HL-60 (cell line): ENCODE measurements at regions not wholly inside any gene's neighbourhood (a gene's known extent, or its start where the extent isn't known, plus 50 kb on each side); places are given as distances from the start of the nearest gene placed in this dataset.

Experiments
- DNase-seq, 2 experiments: peaks; one replicate each; pipeline ENCODE4 v3.0.0-alpha.2; 2010 to 2020; ENCODE audit warnings: low read depth in 1 of 2, low spot score in 1 of 2
- H3K27ac ChIP-seq: fragments of 250-450 bp; sonication (Bioruptor Pico); replicated peaks from 2 replicates; pipeline ENCODE4 v1.5.1; 2020; ENCODE audit warnings: mild to moderate bottlenecking, moderate library complexity
- H3K27me3 ChIP-seq: fragments of 250-450 bp; sonication (Bioruptor Pico); 2 replicates; pipeline ENCODE4 v1.5.1; 2021; ENCODE audit warnings: mild to moderate bottlenecking, moderate library complexity; ENCODE audit not compliant: insufficient read depth, poor library complexity, severe bottlenecking
- H3K4me3 ChIP-seq: replicated peaks from 2 replicates; pipeline ENCODE4 v1.5.1; 2011; ENCODE audit warnings: mild to moderate bottlenecking, control low read depth, low read length; ENCODE audit not compliant: insufficient read depth
- GABPA ChIP-seq: IDR thresholded peaks from 2 replicates; pipeline ENCODE4 v1.6.1; 2012; ENCODE audit warnings: low read depth
- POLR2AphosphoS5 ChIP-seq: IDR thresholded peaks from 2 replicates; pipeline ENCODE4 v1.6.1; 2012; ENCODE audit warnings: low read depth
- SPI1 ChIP-seq: IDR thresholded peaks from 2 replicates; pipeline ENCODE4 v1.6.1; 2012; ENCODE audit warnings: low read depth, mild to moderate bottlenecking, borderline replicate concordance
- TF ChIP-seq, protein P1 (sequence below): IDR thresholded peaks from 2 replicates; pipeline ENCODE4 v1.6.1; 2012; ENCODE audit warnings: low read depth; ENCODE audit not compliant: insufficient replicate concordance
- TF ChIP-seq, protein P2 (sequence below): IDR thresholded peaks from one replicate; pipeline ENCODE4 v1.5.1; 2011; ENCODE audit warnings: low read length, control low read depth, inconsistent platforms; ENCODE audit not compliant: insufficient read depth

DNA sequence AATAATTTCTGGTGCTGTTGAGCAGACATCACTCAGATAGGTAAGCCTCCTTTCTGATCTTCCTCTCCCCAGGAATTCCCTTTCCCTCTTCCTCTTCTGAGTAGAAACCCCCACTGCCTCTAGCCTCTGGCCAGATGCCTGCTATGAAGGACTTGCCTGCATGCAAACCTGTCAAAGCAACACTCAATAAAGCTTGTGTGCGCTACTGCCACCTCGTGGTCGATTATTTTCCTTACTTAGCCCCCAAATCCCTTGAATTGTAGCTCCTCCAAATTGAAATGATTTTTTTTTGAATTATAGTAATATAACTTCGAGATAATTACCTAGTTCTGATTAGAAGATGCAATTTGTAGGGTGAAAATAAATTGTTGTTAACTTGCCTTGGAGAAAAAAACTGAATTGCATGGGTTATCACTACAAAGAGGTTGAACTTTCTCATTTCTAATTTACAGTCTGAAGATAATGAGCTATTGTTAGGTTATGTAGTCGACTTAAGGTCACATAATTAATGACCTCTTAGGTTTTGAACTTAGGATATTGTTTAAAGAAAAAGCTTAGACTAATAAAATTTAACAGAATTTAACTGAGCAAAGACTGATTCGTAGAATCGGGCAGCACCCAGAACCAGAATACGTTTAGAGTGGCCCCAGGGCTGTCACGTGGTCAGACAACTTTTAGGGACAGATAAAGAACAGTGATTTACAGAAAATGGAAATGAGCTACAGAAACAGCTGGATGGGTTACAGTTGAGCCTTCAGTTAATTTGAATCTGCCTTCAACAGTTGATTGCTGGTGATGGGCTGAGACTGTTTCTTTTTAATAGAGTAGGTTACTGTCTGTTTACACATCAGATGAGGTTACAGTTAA lies 269.3 kb downstream of the ARPP21 start:
- H3K27me3 ChIP-seq, result no peaks in the 10 kb centered on the region
- TF ChIP-seq GABPA (no peak), SPI1 (no peak), POLR2AphosphoS5 (no peak)
- TF ChIP-seq, protein P1, sequence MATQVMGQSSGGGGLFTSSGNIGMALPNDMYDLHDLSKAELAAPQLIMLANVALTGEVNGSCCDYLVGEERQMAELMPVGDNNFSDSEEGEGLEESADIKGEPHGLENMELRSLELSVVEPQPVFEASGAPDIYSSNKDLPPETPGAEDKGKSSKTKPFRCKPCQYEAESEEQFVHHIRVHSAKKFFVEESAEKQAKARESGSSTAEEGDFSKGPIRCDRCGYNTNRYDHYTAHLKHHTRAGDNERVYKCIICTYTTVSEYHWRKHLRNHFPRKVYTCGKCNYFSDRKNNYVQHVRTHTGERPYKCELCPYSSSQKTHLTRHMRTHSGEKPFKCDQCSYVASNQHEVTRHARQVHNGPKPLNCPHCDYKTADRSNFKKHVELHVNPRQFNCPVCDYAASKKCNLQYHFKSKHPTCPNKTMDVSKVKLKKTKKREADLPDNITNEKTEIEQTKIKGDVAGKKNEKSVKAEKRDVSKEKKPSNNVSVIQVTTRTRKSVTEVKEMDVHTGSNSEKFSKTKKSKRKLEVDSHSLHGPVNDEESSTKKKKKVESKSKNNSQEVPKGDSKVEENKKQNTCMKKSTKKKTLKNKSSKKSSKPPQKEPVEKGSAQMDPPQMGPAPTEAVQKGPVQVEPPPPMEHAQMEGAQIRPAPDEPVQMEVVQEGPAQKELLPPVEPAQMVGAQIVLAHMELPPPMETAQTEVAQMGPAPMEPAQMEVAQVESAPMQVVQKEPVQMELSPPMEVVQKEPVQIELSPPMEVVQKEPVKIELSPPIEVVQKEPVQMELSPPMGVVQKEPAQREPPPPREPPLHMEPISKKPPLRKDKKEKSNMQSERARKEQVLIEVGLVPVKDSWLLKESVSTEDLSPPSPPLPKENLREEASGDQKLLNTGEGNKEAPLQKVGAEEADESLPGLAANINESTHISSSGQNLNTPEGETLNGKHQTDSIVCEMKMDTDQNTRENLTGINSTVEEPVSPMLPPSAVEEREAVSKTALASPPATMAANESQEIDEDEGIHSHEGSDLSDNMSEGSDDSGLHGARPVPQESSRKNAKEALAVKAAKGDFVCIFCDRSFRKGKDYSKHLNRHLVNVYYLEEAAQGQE, result no peak
- TF ChIP-seq, protein P2, sequence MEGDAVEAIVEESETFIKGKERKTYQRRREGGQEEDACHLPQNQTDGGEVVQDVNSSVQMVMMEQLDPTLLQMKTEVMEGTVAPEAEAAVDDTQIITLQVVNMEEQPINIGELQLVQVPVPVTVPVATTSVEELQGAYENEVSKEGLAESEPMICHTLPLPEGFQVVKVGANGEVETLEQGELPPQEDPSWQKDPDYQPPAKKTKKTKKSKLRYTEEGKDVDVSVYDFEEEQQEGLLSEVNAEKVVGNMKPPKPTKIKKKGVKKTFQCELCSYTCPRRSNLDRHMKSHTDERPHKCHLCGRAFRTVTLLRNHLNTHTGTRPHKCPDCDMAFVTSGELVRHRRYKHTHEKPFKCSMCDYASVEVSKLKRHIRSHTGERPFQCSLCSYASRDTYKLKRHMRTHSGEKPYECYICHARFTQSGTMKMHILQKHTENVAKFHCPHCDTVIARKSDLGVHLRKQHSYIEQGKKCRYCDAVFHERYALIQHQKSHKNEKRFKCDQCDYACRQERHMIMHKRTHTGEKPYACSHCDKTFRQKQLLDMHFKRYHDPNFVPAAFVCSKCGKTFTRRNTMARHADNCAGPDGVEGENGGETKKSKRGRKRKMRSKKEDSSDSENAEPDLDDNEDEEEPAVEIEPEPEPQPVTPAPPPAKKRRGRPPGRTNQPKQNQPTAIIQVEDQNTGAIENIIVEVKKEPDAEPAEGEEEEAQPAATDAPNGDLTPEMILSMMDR, result peak; percentile 43
- no peak overlapping the region for H3K4me3 ChIP-seq
- no peak overlapping the region for H3K27ac ChIP-seq
- peak; percentile 12 to 52 for DNase-seq

DNA sequence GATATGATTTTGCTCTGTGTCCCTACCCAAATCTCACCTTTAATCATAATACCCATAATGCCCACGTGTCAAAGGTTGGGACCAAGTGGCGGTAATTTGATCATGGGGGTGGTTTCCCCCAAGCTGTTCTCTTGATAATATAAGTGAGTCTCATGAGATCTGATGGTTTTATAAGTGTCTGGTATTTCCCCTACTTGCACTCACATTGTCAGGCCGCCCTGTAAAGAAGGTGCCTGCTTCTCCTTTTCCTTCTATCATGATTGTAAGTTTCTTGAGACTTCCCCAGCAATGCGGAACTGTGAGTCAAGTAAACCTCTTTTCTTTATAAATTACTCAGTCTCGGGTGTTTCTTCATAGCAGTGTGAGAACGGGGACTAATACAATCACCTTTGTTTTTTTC lies 279.8 kb downstream of the ARPP21 start:
- no peak overlapping the region for H3K4me3 ChIP-seq
- H3K27me3 ChIP-seq, result no peaks in the 10 kb centered on the region
- no peak overlapping the region for H3K27ac ChIP-seq
- no peak for TF ChIP-seq GABPA
- TF ChIP-seq, protein P2, result no peak
- TF ChIP-seq, protein P1, result no peak
- TF ChIP-seq POLR2AphosphoS5, result no peak
- TF ChIP-seq SPI1, result no peak
- DNase-seq, result no peak

DNA sequence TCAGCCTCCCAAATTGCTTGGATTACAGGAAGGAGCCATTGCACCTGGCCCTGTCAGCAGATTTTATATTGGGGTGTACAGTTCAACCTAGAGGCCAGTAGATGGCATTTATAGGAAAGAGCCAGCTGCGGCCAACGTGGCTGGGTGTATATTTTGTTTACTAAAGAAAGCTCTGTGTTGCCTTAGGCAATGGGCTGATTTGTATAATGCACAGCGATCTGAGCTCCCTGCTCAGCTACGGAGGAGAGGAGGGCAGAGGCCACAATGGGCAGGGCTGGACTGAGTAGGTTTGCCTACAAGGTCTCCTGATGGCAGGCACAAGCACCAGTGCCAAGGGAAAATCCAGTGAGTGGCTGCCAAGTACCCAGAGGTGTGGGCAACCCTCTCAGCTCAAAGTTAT lies 282.4 kb downstream of the ARPP21 start:
- DNase-seq, result no peak
- no peak overlapping the region for H3K27ac ChIP-seq
- TF ChIP-seq, protein P2, result no peak
- no peak for TF ChIP-seq POLR2AphosphoS5
- TF ChIP-seq, protein P1, result no peak
- no peak for TF ChIP-seq SPI1
- no peak for TF ChIP-seq GABPA
- H3K4me3 ChIP-seq, result no peak overlapping the region
- H3K27me3 ChIP-seq, result no peaks in the 10 kb centered on the region
